SK-N-SH (cell line): ENCODE measurements at regions not wholly inside any gene's neighbourhood (a gene's known extent, or its start where the extent isn't known, plus 50 kb on each side); places are given as distances from the start of the nearest gene placed in this dataset.

Experiments
- CTCF ChIP-seq: fragments of 200-600 bp; sonication (generic); IDR thresholded peaks from 2 replicates; pipeline ENCODE4 v1.6.1; 2017; ENCODE audit warnings: antibody characterized with exemption, mild to moderate bottlenecking, moderate library complexity
- EP300 ChIP-seq, 2 experiments: IDR thresholded peaks; 2 replicates each; pipeline versions ENCODE4 v1.4.0 to v1.6.1; 2012; ENCODE audit warnings: borderline replicate concordance in 1 of 2, low read depth in 1 of 2, low read length in 1 of 2
- EZH2phosphoT487 ChIP-seq: fragments of 200-600 bp; sonication (generic); IDR thresholded peaks from 2 replicates; pipeline ENCODE4 v1.6.1; 2017; ENCODE audit warnings: low read depth, mixed run types, mild to moderate bottlenecking, antibody characterized with exemption, moderate library complexity, borderline replicate concordance
- GABPA ChIP-seq: IDR thresholded peaks from 2 replicates; pipeline ENCODE4 v1.4.0; 2012; ENCODE audit warnings: low read depth, mild to moderate bottlenecking
- MAX ChIP-seq: IDR thresholded peaks from 2 replicates; pipeline ENCODE4 v1.4.0; 2012; ENCODE audit warnings: low read depth
- NFIC ChIP-seq: IDR thresholded peaks from 2 replicates; pipeline ENCODE4 v1.4.0; 2012; ENCODE audit warnings: borderline replicate concordance
- RCOR1 ChIP-seq: fragments of 150-350 bp; IDR thresholded peaks from 2 replicates; pipeline ENCODE4 v1.6.1; 2017; ENCODE audit warnings: antibody characterized with exemption, low read length
- REST ChIP-seq: IDR thresholded peaks from 2 replicates; pipeline ENCODE4 v1.6.1; 2012; ENCODE audit warnings: mild to moderate bottlenecking, low read depth, low read length, moderate library complexity
- RFX5 ChIP-seq: IDR thresholded peaks from 2 replicates; pipeline ENCODE4 v1.6.1; 2012; ENCODE audit warnings: mild to moderate bottlenecking, improper control_type of control experiment, low read length
- SMC3 ChIP-seq: IDR thresholded peaks from 2 replicates; pipeline ENCODE4 v1.6.1; 2012; ENCODE audit warnings: low read depth, low read length, improper control_type of control experiment
- TAF1 ChIP-seq: IDR thresholded peaks from 2 replicates; pipeline ENCODE4 v1.6.1; 2012; ENCODE audit warnings: low read depth, mild to moderate bottlenecking, low read length, moderate library complexity, borderline replicate concordance
- USF2 ChIP-seq: fragments of 150-350 bp; IDR thresholded peaks from 2 replicates; pipeline ENCODE4 v1.6.1; 2017; ENCODE audit warnings: antibody characterized with exemption, low read length, low read depth, borderline replicate concordance
- YY1 ChIP-seq: IDR thresholded peaks from 2 replicates; pipeline ENCODE4 v1.4.0; 2012; ENCODE audit warnings: low read depth, mild to moderate bottlenecking
- ZBTB33 ChIP-seq: IDR thresholded peaks from 2 replicates; pipeline ENCODE4 v1.4.0; 2012; ENCODE audit warnings: low read depth, borderline replicate concordance

GRCh38 chr16:9443864-9444263 is 352.4 kb downstream of the HAPSTR1 start:
- TF ChIP-seq MAX (no peak), EP300 (IDR thresholded peaks at IDR 0.05; ENCODE audit: borderline replicate concordance in 1 of 2, low read depth in 1 of 2, low read length in 1 of 2) (no peak), SMC3 (no peak), REST (no peak), CTCF (no peak), RFX5 (no peak), RCOR1 (no peak), YY1 (no peak), ZBTB33 (no peak), TAF1 (no peak), GABPA (no peak), EZH2phosphoT487 (no peak), USF2 (no peak), NFIC (no peak)
